Fibroblast of skin of left quadriceps (primary cell): ENCODE measurements at regions not wholly inside any gene's neighbourhood (a gene's known extent, or its start where the extent isn't known, plus 50 kb on each side); places are given as distances from the start of the nearest gene placed in this dataset.
"Not testable (repeated sequence)": the region's sequence is repeated elsewhere in the genome, so short reads cannot be mapped to it uniquely, and the experiment has no call there.

ENCODE experiments used
- DNase-seq, 2 experiments: peaks; one replicate each; pipeline ENCODE4 v3.0.0-alpha.2; 2013; ENCODE audit warnings: low read depth in 2 of 2

DNA sequence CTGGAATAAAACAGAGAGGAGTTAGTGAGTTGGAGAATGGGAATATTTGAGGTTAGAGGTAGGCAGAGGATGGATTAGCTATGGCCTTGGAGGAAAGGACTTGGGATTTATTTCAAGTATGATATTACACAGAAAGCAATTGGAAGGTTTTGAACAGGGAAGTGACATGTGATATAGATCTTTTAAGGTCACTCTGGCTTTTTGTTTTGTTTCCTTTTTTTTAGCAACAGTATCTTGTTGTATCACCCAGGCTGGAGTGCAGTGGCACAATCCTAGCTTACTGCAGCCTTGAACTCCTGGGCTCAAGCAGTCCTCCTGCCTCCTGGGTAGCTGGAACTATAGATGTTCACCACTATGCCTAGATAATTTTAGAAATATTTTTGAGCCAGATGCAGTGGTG is 190.3 kb downstream of the UTRN start:
- DNase-seq, result no peak

DNA sequence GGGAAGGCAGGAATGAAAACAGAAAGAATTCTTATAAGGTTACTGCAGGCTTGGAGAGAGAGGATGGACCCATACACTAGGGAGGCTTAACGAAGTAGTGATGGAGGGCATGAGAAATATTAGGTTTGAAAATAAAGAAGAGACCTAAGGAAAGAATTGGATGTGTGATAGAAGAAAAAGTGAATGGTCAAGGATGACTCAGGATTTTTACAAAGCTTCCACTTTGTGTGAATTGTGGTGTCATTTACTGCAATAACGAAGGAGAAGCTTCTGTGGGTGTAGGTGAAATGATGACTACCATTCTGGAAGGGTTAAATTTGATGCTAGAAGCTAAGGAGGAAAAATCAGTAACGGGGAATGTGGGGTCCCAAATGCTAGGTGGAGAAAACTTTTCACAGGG is 191.2 kb downstream of the UTRN start:
- no peak for DNase-seq

DNA sequence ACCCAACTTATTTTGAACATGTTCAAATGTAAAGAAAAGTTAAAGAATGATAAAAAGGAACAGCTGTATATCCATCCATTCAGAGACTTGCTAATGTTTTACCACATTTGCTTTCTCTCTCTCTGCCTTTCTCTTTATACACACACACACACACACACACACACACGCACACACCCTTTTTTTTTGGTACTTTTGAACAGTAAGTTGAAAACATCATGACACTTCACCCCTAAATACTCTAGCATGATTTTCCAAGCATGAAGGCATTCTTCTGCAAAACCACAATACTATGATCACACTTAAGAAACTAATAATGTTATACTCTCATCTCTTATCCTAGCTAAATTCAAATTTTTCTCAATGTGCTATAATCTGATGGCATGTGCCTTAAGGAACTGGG is 192.3 kb downstream of the UTRN start:
- DNase-seq, result peak; percentile 17 to 32

DNA sequence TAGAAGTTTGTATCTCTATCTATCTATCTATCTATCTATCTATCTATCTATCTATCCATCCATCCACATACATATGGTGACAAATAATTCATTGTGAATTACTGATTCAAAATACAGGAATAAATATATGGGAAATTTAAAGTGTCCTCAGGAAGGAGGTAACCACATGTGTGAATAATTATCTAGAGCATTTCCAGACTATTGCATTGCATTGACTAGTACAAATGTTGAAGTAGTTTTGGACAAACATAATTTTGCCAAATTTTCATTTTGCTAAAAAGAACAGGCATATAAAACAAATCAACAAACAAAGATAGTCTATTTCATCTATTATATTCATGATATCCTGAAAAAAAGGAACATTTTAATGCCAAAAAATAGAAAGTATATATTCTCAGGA is 192.7 kb downstream of the UTRN start:
- DNase-seq, result no peak

DNA sequence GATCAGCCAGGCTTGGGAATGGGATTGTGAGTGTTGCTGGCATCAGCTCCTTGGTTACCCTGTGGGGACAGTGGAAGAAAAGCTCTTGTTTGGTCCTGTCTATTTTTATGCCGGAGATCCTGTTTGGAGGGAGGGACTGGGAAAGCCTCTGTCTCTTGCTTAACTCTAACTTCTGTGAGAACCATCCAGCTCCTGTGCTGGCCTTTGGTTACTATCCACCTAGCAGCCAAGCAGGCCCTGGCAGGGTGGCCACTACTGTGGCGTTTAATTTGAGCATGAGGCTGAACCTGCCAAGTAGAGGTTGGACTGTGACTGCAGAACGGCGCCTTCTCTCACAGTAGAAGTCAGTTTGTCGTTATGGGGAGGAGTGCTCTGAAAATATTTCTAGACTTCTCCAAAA is 193.3 kb downstream of the UTRN start:
- DNase-seq, result no peak

DNA sequence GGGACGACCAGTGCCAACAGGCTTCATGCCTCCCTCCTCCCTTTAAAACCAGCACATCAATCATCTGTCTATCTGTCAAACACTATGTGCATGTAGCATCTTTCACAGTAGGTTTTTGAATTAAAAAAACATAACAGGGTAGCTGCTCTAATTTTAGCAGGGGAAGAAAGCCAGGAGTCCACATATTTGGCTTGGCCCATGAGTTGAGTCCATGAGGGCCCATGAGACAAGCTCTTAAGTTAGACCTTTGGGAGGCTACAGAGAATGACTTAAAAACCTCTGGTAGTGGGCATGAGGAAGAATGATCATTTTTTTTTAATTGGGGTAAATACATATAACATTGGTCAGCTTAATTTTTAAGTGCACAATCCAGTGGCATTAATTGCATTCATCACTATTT is 194.9 kb downstream of the UTRN start:
- DNase-seq, result no peak

DNA sequence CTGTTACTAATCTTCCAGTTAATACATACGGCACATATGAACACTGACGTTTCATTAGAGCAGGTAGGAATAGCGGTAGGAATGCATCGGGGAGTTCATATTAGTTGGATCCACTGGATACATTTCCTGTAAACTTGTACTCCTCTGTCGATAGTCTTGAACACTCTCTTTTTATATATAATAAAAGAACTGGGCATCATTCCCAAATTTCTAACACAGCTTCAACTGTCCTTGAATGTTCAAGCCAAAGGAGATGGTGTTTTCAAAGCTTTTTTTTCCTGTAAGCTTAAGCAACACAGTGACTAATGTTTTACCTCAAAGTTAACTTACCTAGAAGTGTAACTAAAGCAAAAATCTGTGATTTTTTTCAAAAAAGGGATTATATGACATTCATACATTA is 195.3 kb downstream of the UTRN start:
- no peak for DNase-seq

DNA sequence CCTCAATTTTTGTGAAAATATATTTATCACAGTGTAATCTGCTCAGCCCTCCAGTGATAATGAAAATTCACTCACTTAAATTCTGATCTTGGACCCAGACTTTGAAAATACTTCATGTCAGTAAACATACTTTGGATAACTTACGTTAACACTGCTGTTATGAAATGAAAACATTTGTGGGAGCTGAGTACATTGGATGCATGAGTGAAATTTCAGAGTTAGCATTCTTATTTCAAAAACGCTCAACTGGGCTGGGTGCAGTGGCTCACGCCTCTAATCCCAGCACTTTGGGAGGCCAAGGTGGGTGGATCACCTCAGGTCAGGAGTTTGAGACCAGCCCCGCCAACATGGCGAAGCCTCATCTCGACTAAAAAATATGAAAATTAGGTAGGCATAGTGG is 196.4 kb downstream of the UTRN start:
- no peak for DNase-seq

DNA sequence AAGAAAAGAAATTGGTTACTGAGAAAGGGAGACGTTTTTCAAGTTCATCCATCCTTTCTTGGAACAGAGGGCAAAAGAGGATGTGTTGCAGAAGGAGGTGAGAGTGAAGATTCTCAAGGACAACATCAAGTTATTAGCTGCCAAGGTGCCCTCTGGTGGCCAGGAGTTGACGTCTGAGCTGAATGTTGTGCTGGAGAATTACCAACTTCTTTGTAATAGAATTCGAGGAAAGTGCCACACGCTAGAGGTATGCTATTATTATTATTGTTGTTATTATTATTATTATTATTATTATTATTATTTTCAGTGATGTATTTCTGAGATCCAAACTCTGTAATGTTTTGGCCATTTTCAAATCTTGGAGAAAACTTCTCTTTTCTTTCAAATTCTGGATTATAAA is 197.0 kb downstream of the UTRN start:
- DNase-seq, result peak; percentile 65 to 67

DNA sequence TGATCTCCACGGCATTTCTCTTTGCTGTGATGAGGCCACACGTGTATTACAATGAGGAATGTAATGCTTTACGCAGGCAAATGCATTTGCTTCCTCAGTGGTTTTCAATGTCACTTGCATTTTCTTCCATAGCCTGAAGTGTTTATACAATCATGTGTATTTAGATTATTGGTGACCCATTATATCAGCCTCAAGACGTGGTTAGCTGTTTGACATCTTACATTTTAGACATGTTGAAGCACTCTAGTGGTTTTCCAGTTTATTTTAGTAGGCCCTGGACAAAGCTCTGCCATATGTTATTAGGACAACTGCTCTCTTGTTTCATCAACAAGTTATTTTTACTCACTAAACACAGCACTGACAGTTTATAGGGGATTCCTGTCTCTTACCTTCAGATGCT is 200.4 kb downstream of the UTRN start:
- DNase-seq, result no peak

DNA sequence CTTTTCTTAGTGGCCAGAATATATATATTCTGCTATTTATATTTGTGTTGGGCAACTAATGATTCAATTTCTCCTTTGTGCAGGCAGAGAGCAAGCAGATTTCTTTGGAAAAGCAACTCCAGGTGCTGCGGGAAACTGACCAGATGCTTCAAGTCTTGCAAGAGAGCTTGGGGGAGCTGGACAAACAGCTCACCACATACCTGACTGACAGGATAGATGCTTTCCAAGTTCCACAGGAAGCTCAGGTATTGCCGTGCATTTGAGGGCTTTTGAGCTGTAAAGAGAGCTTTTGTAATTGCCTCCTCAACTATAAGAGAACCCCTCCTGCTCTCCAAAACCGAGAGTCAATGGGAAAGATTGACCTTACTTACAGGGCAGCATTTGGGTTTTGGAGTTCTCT is 203.5 kb downstream of the UTRN start:
- DNase-seq, result no peak

DNA sequence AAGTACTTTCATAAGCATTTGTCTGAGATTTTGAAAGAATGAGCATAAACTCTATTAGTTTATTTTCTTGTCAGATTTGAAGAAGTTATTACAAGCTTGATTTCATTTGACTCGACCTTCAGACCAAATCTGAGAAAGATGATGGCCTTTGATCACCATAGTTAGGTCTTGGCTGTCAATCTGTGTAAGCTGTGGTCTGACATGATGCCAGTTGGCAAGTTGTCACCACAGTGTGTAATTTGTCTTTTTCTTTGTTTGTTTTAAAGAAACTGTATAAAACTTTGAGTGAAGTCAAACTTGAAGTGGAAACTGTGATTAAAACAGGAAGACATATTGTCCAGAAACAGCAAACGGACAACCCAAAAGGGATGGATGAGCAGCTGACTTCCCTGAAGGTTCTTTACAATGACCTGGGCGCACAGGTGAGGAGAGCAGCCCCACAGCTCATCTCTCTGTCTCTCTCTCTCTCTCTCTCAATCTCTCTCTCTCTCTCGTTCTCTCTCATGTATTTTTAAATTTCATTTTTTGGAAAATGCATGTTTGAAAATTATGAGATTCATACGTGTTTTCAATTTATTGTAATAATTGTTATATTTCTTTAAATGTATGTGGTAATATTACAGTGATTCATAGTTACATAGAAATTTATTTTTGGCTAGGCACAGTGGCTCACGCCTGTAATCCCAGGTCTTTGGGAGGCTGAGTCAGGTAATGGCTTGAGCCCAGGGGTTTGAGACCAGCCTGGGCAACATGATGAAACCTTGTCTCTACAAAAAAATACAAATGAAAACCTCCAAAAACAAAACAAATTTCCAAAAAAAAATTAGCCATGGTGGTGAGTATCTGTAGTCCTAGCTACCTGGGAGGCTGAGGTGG is 208.1 kb downstream of the UTRN start:
- no peak for DNase-seq

DNA sequence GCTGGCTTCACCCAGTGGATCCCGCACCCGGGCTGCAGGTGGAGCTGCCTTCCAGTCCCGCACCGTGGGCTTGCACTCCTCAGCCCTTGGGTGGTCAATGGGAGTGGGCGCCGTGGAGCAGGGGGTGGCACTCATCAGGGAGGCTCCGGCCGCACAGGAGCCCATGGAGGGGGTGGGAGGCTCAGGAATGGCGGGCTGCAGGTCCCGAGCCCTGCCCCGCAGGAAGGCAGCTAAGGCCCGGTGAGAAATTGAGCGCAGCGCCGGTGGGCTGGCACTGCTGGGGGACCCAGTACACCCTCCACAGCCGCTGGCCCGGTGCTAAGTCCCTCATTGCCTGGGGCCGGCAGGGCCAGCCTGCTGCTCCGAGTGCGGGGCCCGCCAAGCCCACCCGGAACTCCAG is 209.9 kb downstream of the UTRN start:
- DNase-seq, result not testable (repeated sequence)

DNA sequence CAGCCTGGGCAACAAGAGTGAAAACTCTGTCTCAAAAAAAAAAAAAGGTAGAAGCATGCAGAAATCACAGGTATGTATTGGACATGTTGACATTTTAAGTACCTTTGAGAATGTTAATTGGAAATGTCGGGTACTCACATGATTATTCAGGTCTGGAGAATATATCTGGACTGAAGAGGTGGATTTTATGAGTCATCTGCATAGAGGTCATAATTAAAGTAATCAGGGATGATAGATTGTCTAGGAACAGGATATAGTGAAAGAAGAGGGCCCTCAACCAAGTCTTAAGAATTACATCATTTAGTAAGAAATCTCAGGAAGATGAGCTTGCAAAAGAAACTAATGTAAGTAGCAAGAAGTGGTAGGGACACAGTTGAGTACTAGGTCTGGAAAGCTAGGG is 212.5 kb downstream of the UTRN start:
- DNase-seq, result no peak

DNA sequence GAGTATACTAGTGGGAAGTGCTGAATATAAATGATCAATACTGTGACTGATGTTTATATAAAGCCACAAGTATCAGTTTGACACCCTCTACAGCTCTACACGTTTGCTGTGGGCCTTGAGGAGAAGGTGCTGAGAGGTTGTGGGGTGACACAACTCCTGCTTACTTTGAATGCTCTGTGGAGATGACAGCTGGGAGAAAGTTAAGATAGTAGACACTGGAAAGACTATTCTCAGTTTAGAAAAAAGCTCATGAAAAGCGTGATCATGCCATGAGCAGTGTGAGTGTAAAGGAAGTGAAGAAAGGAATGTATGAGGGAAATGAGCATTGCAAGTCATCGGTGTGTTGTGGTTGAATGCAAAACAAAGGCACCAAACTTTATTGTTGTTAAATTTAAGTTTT is 215.8 kb downstream of the UTRN start:
- DNase-seq, result no peak

DNA sequence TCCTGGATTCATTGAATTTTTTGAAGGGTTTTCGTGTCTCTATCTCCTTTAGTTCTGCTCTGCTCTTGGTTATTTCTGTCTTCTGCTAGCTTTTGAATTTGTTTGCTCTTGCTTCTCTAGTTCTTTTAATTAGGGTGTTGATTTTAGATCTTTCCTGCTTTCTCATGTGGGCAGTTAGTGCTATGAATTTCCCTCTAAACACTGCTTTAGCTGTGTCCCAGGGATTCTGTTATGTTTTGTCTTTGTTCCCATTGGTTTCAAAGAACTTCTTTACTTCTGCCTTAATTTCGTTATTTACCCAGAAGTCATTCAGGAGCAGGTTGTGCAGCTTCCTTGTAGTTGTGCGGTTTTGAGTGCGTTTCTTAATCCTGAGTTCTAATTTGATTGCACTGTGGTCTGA is 220.1 kb downstream of the UTRN start:
- DNase-seq, result not testable (repeated sequence)

DNA sequence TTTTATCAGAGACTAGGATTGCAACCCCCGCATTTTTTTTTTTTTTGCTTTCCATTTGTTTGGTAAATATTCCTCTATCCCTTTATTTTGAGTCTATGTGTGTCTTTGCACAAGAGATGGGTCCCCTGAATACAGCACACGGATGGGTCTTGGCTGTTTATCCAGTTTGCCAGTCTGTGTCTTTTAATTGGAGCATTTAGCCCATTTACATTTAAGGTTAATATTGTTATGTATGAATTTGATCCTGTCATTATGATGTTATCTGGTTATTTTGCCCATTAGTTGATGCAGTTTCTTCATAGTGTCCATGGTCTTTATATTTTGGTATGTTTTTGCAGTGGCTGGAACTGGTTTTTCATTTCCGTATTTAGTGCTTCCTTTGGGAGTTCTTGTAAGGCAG is 220.9 kb downstream of the UTRN start:
- not testable (repeated sequence) for DNase-seq

DNA sequence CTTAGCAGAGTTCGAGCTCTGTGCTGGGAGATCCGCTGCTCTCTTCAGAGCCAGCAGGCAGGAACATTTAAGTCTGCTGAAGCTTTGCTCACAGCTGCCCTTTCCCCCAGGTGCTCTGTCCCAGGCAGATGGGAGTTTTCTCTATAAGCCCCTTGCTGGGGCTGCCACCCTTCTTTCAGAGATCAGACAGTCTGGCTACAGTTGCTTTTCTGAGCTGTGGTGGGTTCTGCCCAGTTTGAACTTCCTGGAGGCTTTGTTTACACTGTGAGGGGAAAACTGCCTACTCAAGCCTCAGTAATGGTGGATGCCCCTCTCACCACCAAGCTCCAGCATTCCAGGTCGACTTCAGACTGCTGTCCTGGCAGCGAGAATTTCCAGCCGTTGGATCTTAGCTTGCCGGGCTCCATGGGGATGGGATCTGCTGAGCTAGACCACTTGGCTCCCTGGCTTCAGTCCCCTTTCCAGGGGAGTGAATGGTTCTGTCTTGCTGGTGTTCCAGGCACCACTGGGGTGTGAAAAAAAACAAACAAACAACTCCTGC is 222.7 kb downstream of the UTRN start:
- DNase-seq, result not testable (repeated sequence)

DNA sequence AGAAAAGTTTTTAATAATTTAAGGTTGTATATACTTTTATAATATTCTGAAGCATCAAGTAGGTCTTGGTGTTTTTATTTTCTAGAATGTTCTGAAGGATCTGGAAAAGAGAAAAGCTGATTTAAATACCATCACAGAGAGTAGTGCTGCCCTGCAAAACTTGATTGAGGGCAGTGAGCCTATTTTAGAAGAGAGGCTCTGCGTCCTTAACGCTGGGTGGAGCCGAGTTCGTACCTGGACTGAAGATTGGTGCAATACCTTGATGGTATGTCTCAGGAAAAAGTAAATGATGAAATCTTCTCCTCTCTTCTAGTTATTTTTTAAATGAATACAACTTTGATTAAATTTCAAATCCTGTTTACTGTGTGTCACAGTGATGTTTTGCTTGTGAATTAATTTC is 225.7 kb downstream of the UTRN start:
- no peak for DNase-seq

DNA sequence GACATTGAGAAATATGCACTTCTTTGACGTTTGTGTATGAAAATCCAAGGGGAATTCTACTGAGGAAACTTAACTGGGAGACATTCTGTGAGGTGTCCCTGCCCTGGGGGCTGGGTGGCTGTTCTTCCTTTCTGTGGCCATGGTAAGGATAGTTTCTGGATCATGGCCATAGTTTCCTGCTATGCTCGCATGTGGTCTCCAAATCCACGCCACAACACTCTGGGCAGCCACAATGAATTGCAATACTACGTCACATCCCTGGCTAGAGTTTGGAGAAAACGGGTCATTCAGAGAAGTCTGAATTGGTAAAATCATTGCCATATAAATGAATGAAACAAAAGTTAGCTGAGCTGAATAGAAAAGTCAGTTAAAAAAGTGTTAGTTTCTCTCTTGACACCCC is 230.6 kb downstream of the UTRN start:
- no peak for DNase-seq

DNA sequence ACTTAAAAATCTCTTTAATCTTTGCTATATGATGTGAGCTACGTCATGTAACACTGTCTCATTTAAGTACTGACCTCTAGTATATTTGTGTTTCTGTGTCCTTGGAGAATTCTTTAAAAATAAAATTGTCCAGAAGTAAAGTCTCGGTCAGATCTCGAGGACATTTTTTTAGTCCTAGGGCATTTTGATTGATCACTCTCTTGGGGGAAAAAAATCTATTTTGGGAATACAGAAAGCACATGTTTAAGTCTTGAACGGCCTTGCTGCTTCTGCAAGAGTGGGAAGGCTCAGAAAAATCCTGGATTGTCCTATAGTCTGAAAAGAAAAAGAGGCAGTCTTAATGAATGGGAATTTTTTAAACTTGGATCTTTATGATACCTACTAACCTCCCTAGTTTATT is 234.3 kb downstream of the UTRN start:
- no peak for DNase-seq

DNA sequence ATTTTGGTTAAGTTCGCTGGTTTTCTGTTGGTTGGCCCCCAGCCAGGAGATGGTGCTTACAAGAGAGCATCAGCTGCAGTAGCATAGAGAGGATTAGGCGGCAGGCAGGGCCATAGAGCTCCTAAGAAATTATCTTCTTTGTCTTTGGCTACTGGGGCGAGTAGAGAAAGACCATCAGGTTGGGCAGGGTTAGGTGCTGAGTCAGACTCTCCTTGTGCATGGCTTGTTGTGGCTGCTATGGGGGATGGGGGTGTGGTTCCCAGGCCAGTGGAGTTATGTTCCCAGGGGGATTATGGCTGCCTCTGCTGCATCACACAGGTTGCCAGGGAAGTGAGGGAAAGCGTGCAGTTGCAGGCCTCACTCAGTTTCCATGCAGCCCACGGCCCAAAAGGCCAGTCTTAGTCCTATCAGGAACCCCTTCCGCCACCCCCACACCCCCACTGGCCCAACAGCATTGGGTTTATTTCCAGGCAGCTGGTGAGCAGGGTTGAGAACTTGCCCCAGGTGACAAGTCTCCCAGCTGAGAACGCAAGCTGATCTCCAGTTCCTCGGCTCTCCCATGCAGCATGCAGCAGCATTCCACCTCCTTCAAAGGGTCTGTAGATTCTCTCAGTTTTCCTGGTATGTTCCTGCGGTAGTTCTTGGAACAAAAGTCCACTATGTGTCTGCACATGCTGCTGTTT is 243.7 kb downstream of the UTRN start:
- DNase-seq, result peak; percentile 21 to 23

DNA sequence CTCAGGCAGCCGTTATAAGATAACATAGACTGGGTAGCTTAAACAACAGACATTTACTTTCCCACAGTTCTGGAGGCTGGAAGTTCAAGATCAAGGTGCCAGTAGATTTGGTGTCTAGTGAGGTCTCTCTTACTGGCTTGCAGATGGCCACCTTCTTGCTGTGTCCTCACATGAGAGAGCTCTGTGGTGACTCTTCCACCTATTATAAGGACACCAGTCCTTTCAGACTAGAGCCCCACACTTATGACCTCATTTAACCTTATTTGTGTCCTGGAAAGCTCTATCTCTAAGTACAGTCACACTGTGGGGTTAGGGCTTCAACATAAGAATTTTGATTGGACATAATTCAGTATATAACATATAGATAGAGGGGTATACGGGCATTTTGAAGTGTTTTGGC is 245.0 kb downstream of the UTRN start:
- DNase-seq, result no peak
